ENCODE measurements at regions not wholly inside any gene's neighbourhood (a gene's known extent, or its start where the extent isn't known, plus 50 kb on each side); places are given as distances from the start of the nearest gene placed in this dataset.

GRCh38 chr15:47196048-47196447 lies 521.3 kb upstream of the SEMA6D start:
- TF ChIP-seq, protein P1, sequence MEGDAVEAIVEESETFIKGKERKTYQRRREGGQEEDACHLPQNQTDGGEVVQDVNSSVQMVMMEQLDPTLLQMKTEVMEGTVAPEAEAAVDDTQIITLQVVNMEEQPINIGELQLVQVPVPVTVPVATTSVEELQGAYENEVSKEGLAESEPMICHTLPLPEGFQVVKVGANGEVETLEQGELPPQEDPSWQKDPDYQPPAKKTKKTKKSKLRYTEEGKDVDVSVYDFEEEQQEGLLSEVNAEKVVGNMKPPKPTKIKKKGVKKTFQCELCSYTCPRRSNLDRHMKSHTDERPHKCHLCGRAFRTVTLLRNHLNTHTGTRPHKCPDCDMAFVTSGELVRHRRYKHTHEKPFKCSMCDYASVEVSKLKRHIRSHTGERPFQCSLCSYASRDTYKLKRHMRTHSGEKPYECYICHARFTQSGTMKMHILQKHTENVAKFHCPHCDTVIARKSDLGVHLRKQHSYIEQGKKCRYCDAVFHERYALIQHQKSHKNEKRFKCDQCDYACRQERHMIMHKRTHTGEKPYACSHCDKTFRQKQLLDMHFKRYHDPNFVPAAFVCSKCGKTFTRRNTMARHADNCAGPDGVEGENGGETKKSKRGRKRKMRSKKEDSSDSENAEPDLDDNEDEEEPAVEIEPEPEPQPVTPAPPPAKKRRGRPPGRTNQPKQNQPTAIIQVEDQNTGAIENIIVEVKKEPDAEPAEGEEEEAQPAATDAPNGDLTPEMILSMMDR (IDR thresholded peaks at IDR 0.05; ENCODE audit: low read depth, low read length), result peak; percentile 88
- in situ Hi-C loops (cut with HindIII; ENCODE audit: low sequenced_read_pairs), result no loop called here
- peak; percentile 82 for DNase-seq (ENCODE audit: low read depth, low spot score)
- no peak overlapping the region for H3K4me3 ChIP-seq (ENCODE audit: low read depth, low read length)

DNA sequence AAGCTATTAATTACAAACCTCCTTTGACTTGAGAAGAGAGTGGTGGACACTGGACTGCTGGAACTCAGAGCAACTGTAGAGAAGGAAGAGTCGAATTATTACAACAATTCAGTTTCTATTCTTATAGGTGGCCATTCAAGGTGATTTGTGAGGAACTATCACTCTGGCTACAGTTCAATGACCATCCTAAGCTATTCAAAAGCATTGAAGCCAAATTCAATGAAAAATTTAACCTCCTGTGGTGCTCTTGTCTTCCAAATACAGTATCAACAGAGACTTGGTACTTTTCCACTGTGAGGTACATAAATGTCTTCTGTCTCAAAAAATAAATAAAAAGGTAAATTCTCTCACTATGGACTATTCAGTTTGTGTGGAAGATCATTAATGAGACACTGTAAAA lies 513.3 kb upstream of the SEMA6D start:
- TF ChIP-seq, protein P1 (IDR thresholded peaks at IDR 0.05; ENCODE audit: low read depth, low read length), result no peak
- H3K4me3 ChIP-seq (ENCODE audit: low read depth, low read length), result no peak overlapping the region
- DNase-seq (ENCODE audit: low read depth, low spot score), result no peak
- in situ Hi-C loops (cut with HindIII; ENCODE audit: low sequenced_read_pairs), result no loop called here

GRCh38 chr15:47206358-47206978 lies 510.8 kb upstream of the SEMA6D start:
- DNase-seq (ENCODE audit: low read depth, low spot score), result no peak
- in situ Hi-C loops (cut with HindIII; ENCODE audit: low sequenced_read_pairs), result no loop called here
- TF ChIP-seq, protein P1 (IDR thresholded peaks at IDR 0.05; ENCODE audit: low read depth, low read length), result no peak
- H3K4me3 ChIP-seq (ENCODE audit: low read depth, low read length), result no peak overlapping the region

- H3K4me3 ChIP-seq (ENCODE audit: low read depth, low read length), result no peak overlapping the region
- DNase-seq (ENCODE audit: low read depth, low spot score), result no peak
- TF ChIP-seq, protein P1 (IDR thresholded peaks at IDR 0.05; ENCODE audit: low read depth, low read length), result no peak
- in situ Hi-C loops (cut with HindIII; ENCODE audit: low sequenced_read_pairs), result no loop called here
These were observed 507.7 kb upstream of the SEMA6D start for GRCh38 chr15:47209591-47209990.

DNA sequence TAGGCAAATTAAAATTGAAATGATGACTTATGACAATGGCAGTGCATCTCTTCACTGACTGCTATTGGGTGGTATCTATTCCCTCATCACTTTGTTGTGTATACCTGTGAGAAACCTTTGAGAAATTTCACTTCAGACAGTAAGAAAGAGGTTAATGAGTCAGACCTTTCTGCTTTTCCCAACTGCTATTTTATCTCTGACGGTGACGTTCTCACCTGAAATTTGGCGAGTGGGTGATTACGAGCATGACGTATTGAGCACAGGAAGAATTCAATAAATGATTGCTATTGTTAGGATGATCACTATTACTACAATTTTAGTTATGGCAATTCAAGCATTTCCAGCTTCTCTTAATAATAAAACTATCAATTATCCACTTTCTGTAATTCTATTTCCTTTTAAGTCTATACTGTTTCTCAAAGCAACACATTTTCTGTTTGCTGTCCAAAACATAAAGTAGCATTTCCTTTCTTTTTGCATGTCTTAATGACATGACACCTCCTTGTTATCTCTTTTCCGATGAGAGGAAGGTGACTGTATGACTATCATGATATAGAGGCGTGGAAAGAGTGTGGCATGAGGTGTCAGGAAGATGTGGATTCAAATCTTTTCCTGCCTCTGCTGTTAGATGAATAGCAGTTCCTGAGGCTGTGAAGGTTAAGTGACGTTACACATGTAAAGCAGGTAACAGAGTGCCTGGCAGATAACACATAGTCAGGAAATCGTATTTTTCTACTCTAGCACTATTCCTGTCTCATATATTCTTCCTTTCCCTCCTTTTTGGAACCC lies 504.9 kb upstream of the SEMA6D start:
- no peak overlapping the region for H3K4me3 ChIP-seq (ENCODE audit: low read depth, low read length)
- TF ChIP-seq, protein P1 (IDR thresholded peaks at IDR 0.05; ENCODE audit: low read depth, low read length), result no peak
- in situ Hi-C loops (cut with HindIII; ENCODE audit: low sequenced_read_pairs), result no loop called here
- no peak for DNase-seq (ENCODE audit: low read depth, low spot score)

DNA sequence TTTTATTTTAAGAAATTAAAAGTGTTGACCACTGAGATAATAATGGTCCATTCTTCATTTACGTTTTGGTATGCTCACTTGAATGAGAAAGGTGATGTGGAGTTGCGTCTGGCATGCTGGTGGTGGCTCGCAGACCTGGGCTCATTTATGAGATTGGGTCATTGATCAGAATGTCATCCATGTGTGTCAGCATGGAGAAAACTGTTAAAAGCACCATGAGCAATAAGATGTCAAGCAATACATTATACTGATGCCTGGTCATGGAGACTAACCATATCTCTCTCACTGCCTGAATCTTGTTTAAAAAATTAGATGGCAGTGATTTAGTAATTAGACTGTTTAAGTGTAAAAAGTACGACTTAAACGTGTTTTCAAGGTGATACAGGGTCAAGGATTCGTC lies 503.4 kb upstream of the SEMA6D start:
- no peak for DNase-seq (ENCODE audit: low read depth, low spot score)
- in situ Hi-C loops (cut with HindIII; ENCODE audit: low sequenced_read_pairs), result no loop called here
- no peak overlapping the region for H3K4me3 ChIP-seq (ENCODE audit: low read depth, low read length)
- TF ChIP-seq, protein P1 (IDR thresholded peaks at IDR 0.05; ENCODE audit: low read depth, low read length), result no peak
